ENCODE measurements at regions not wholly inside any gene's neighbourhood (a gene's known extent, or its start where the extent isn't known, plus 50 kb on each side); places are given as distances from the start of the nearest gene placed in this dataset.
A peak's percentile ranks its signal among the peaks of the same experiment; 100 is the strongest.

DNA sequence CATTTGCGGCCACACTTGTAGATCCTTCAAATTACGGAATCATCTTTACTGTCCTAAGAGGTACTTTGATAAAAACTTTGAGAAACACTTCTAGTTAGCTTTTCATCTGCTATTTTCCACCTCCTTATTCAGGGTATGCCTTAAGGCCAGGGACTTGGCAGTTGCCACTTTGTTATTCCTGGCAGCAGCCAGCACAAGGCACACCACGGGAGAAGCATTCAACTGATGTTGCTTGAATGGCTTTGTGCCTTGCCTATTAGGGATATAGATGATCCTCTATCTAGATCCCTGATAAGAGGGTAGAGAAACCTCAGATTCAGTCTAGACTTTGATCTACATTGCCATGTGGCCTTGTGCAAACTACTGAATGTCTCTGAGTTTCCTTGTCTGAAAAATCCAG, 70.3 kb upstream of the EPHA4 start:
- DNase-seq (ENCODE audit: low spot score): no peak
- no peak for ATAC-seq

DNA sequence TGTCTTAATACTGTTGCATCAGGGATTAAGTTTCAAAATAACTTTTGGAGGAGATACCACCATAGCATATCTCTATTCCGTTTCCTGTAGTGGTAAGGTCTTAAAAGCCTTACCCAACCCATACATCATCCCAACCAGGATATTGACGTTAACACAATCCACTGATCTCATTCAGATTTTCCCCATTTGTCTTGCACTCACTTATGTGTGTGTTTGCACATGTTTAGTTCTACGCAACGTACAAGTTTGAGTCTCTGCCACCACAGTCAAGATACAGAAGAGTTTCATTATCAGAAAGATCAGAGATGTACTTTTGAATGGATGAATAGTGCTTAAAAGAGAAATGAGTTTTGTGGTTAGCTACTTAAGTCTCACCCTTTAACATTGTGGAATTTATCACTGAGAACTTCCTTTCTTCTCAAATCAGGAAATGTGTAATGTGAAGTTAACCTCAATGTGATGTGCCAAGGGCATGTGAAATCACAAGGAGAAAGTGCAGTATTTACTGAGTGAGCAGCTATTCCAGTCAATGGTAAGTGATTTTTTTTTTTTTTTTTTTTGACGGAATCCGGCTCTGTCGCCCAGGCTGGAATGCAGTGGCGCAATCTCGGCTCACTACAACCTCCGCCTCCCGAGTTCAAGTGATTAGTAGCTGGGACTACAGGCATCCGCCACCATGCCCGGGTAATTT, 69.2 kb upstream of the EPHA4 start:
- DNase-seq (ENCODE audit: low spot score) (no peak), ATAC-seq (no peak)

DNA sequence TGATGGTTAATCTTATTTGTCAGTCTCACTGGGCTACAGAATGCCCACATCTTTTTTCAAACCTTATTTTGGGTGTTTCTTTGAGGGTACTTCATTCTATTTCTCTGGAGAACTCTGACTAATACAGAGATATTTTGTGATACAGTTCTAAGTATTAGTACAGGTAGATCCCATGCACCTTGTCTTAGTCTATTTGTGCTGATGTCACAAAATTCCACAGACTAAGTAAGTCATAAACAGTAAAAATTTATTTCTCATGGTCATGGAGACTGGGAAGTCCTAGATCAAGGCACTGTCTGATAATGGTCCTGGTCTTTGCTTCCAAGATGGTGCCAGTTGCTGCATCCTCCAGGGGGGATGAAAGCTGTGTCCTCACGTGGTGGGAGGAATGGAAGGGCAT, 68.6 kb upstream of the EPHA4 start:
- DNase-seq (ENCODE audit: low spot score): no peak
- no peak for ATAC-seq

DNA sequence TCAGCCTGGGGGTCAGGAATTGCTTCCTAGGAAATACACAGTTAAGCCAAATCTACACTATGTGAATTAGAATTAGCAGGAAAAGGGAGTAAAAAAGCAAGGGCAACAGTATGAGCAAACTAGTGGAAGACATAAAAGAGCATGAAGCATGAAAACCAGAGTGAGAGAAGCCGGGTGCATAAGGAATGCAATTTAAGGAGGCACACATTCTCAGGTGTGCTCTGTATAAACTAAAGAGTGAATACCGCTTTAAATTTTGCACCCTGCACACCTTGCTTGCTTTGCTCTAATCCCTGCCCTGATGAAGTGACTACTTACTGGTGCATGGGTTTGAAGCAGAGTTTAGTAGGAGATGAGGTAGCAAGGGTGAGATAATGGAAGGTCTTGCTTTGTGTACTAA, 65.7 kb upstream of the EPHA4 start:
- ATAC-seq: no peak
- DNase-seq (ENCODE audit: low spot score): no peak

DNA sequence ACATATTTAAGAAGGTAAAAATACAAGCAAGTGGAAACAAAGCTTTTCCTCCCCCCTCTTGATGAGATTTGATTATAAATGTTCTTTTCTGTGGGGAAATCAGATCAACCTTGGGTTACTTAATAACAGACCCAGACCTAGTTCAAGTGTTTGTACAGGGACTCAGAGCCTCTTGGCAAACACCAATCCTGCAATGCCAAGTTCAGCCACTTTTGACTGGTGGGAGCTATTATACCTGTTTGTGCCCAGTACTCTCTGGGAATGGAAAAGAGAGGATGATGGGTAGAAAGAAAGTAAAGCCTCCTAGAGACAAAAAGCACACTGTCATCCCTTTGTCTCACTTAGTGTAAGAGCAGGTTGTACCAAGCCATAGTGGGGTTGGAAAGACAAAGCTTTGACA, 63.8 kb upstream of the EPHA4 start:
- DNase-seq (ENCODE audit: low spot score) (no peak), ATAC-seq (peak; percentile 80)

DNA sequence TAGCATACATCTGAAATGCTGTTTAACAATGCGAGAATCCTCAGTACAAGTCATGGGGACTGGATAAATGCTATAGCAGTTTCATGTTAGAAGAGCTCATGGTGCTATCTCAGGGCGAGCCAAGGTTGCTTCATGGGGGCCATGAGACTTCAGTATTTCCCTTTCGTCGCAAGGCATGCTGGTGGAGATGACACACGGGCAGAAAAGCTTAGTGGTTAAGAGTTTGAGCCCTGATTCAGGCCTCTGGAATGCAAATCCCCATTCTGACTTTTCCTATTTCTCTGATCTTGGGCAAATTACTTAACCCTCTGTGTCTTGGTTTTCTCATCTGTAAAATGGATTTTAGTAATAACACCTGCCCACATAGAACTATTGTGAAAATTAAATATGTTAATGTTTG, 57.4 kb upstream of the EPHA4 start:
- no peak for ATAC-seq
- no peak for DNase-seq (ENCODE audit: low spot score)

DNA sequence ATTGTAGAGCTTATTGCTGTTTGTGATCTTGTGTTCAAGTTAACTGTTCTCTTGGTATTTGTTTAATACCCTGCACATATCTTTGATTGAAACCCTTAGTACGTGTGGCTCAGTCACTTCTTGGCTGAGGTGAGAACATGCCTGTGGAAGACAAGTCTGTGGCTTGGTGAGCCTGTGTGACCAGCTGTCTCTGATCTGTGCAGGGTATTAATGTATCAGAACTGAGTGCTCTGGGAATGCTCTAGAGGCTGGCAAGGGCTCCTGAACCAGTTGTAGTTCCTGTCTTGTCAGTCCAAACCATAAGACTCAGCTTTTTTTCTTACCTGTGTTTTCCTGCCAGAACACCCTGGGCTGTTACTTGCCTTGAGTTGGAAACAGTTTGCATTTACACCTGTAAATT, 52.4 kb upstream of the EPHA4 start:
- ATAC-seq: no peak
- DNase-seq (ENCODE audit: low spot score): no peak
